Parathyroid adenoma (tissue), 2 donors: ENCODE measurements at regions not wholly inside any gene's neighbourhood (a gene's known extent, or its start where the extent isn't known, plus 50 kb on each side); places are given as distances from the start of the nearest gene placed in this dataset.

Experiments
- H2AFZ ChIP-seq: fragments of 300-600 bp; sonication (generic); one replicate; pipeline ENCODE4 v1.7.0; 2017; ENCODE audit warnings: antibody characterized with exemption, mild to moderate bottlenecking
- H3K27ac ChIP-seq: fragments of 300-600 bp; sonication (generic); one replicate; pipeline ENCODE4 v1.7.0; 2017
- H3K27me3 ChIP-seq: fragments of 300-600 bp; sonication (generic); one replicate; pipeline ENCODE4 v1.7.0; 2017; ENCODE audit warnings: low read length; ENCODE audit not compliant: control insufficient read depth, insufficient read depth
- H3K36me3 ChIP-seq: fragments of 300-600 bp; sonication (generic); one replicate; pipeline ENCODE4 v1.7.0; 2017; ENCODE audit warnings: low read length; ENCODE audit not compliant: control insufficient read depth, insufficient read depth
- H3K4me1 ChIP-seq: fragments of 300-600 bp; sonication (generic); one replicate; pipeline ENCODE4 v1.7.0; 2017; ENCODE audit warnings: control low read depth
- H3K4me2 ChIP-seq: fragments of 300-600 bp; sonication (generic); one replicate; pipeline ENCODE4 v1.7.0; 2017; ENCODE audit warnings: low read length
- H3K4me3 ChIP-seq: fragments of 300-600 bp; sonication (generic); one replicate; pipeline ENCODE4 v1.7.0; 2017; ENCODE audit warnings: low read depth, low read length
- H3K79me2 ChIP-seq: fragments of 300-600 bp; sonication (generic); one replicate; pipeline ENCODE4 v1.7.0; 2017; ENCODE audit warnings: control low read depth
- H3K9ac ChIP-seq: fragments of 300-600 bp; sonication (generic); one replicate; pipeline ENCODE4 v1.7.0; 2017; ENCODE audit warnings: mild to moderate bottlenecking
- H3K9me3 ChIP-seq: fragments of 300-600 bp; sonication (generic); one replicate; pipeline ENCODE4 v1.7.0; 2017; ENCODE audit warnings: low read length; ENCODE audit not compliant: control insufficient read depth
- CTCF ChIP-seq: fragments of 300-600 bp; sonication (generic); IDR thresholded peaks from one replicate; pipeline ENCODE4 v1.7.0; 2017; ENCODE audit warnings: antibody characterized with exemption, mild to moderate bottlenecking
- donor health status: primary hyperparathyroidism.

GRCh38 chr6:884570-884969, 191.6 kb upstream of the EXOC2 start:
- Histone ChIP-seq H3K27me3 (no peaks in the 10 kb centered on the region), H3K9ac (no peak overlapping the region), H3K4me3 (no peak overlapping the region), H2AFZ (no peak overlapping the region), H3K4me1 (no peaks in the 10 kb centered on the region), H3K79me2 (no peaks in the 10 kb centered on the region), H3K4me2 (no peak overlapping the region), H3K36me3 (no peaks in the 10 kb centered on the region), H3K27ac (no peak overlapping the region), H3K9me3 (no peaks in the 10 kb centered on the region)
- TF ChIP-seq CTCF: no peak

GRCh38 chr6:882084-882598, 189.2 kb upstream of the EXOC2 start:
- no peaks in the 10 kb centered on the region for H3K9me3 ChIP-seq
- no peaks in the 10 kb centered on the region for H3K4me1 ChIP-seq
- no peak overlapping the region for H3K4me3 ChIP-seq
- no peak overlapping the region for H3K27ac ChIP-seq
- H2AFZ ChIP-seq: no peak overlapping the region
- TF ChIP-seq CTCF: no peak
- H3K36me3 ChIP-seq: no peaks in the 10 kb centered on the region
- no peak overlapping the region for H3K4me2 ChIP-seq
- H3K79me2 ChIP-seq: no peaks in the 10 kb centered on the region
- H3K27me3 ChIP-seq: no peaks in the 10 kb centered on the region
- no peak overlapping the region for H3K9ac ChIP-seq

- no peaks in the 10 kb centered on the region for H3K27me3 ChIP-seq
- no peaks in the 10 kb centered on the region for H3K36me3 ChIP-seq
- no peaks in the 10 kb centered on the region for H3K9me3 ChIP-seq
- H3K4me2 ChIP-seq: no peak overlapping the region
- no peak overlapping the region for H3K9ac ChIP-seq
- H3K4me3 ChIP-seq: no peak overlapping the region
- no peak overlapping the region for H3K27ac ChIP-seq
- TF ChIP-seq CTCF: no peak
- no peaks in the 10 kb centered on the region for H3K4me1 ChIP-seq
- H3K79me2 ChIP-seq: no peaks in the 10 kb centered on the region
- no peak overlapping the region for H2AFZ ChIP-seq
Observed at GRCh38 chr6:878179-878578, 185.2 kb upstream of the EXOC2 start.

- Histone ChIP-seq H3K4me3 (no peak overlapping the region), H2AFZ (no peak overlapping the region), H3K27ac (no peak overlapping the region), H3K9ac (no peak overlapping the region), H3K79me2 (no peaks in the 10 kb centered on the region), H3K36me3 (no peaks in the 10 kb centered on the region), H3K4me2 (no peak overlapping the region), H3K4me1 (no peaks in the 10 kb centered on the region), H3K9me3 (no peaks in the 10 kb centered on the region), H3K27me3 (no peaks in the 10 kb centered on the region)
- TF ChIP-seq CTCF: no peak
Observed at GRCh38 chr6:875012-875411, 182.1 kb upstream of the EXOC2 start.

- H3K27ac ChIP-seq: no peak overlapping the region
- H3K4me3 ChIP-seq: no peak overlapping the region
- no peaks in the 10 kb centered on the region for H3K4me1 ChIP-seq
- H3K9me3 ChIP-seq: no peaks in the 10 kb centered on the region
- no peak overlapping the region for H3K9ac ChIP-seq
- TF ChIP-seq CTCF: no peak
- H3K36me3 ChIP-seq: no peaks in the 10 kb centered on the region
- no peaks in the 10 kb centered on the region for H3K27me3 ChIP-seq
- H3K4me2 ChIP-seq: no peak overlapping the region
- no peaks in the 10 kb centered on the region for H3K79me2 ChIP-seq
- no peak overlapping the region for H2AFZ ChIP-seq
Observed at GRCh38 chr6:872570-873125, 179.7 kb upstream of the EXOC2 start.
